GM18858 (cell line): ENCODE measurements at regions not wholly inside any gene's neighbourhood (a gene's known extent, or its start where the extent isn't known, plus 50 kb on each side); places are given as distances from the start of the nearest gene placed in this dataset.
"Not testable (repeated sequence)": the region's sequence is repeated elsewhere in the genome, so short reads cannot be mapped to it uniquely, and the experiment has no call there.

Experiments
- ATAC-seq: cut with Tn5 transposase; IDR thresholded peaks from one replicate; pipeline ENCODE4 v1.9.1; 2021; ENCODE audit not compliant: unreplicated experiment

GRCh38 chr9:117775591-117775990 is 71.4 kb downstream of the TLR4 start:
- no peak for ATAC-seq

GRCh38 chr9:117777823-117778222 is 73.6 kb downstream of the TLR4 start:
- peak; percentile 82 for ATAC-seq

GRCh38 chr9:117779760-117780159 is 75.6 kb downstream of the TLR4 start:
- ATAC-seq = no peak

GRCh38 chr9:117782931-117783788 is 79.0 kb downstream of the TLR4 start:
- peak; percentile 67 for ATAC-seq

GRCh38 chr9:117783828-117784227 is 79.6 kb downstream of the TLR4 start:
- ATAC-seq = peak; percentile 85

- ATAC-seq = no peak
Measured at GRCh38 chr9:117784996-117785395, 80.8 kb downstream of the TLR4 start.

- ATAC-seq = no peak
Measured at GRCh38 chr9:117787746-117788145, 83.5 kb downstream of the TLR4 start.

GRCh38 chr9:117795271-117795670 is 91.1 kb downstream of the TLR4 start:
- no peak for ATAC-seq

GRCh38 chr9:117796681-117797080 is 92.5 kb downstream of the TLR4 start:
- no peak for ATAC-seq

- no peak for ATAC-seq
Measured at GRCh38 chr9:117800389-117800788, 96.2 kb downstream of the TLR4 start.

- ATAC-seq = no peak
Measured at GRCh38 chr9:117809751-117810150, 105.5 kb downstream of the TLR4 start.

GRCh38 chr9:117815315-117815714 is 111.1 kb downstream of the TLR4 start:
- ATAC-seq = peak; percentile 78

GRCh38 chr9:117815948-117816347 is 111.7 kb downstream of the TLR4 start:
- no peak for ATAC-seq

- ATAC-seq = no peak
Measured at GRCh38 chr9:117821954-117822353, 117.8 kb downstream of the TLR4 start.

- no peak for ATAC-seq
Measured at GRCh38 chr9:117823576-117823975, 119.4 kb downstream of the TLR4 start.

- ATAC-seq = peak; percentile 98
Measured at GRCh38 chr9:117825609-117826347, 121.6 kb downstream of the TLR4 start.

- no peak for ATAC-seq
Measured at GRCh38 chr9:117826837-117827236, 122.6 kb downstream of the TLR4 start.

- ATAC-seq = no peak
Measured at GRCh38 chr9:117827456-117827855, 123.3 kb downstream of the TLR4 start.

GRCh38 chr9:117828466-117828865 is 124.3 kb downstream of the TLR4 start:
- ATAC-seq = no peak

GRCh38 chr9:117835798-117836197 is 131.6 kb downstream of the TLR4 start:
- peak; percentile 95 for ATAC-seq

GRCh38 chr9:117839862-117840261 is 135.7 kb downstream of the TLR4 start:
- no peak for ATAC-seq

GRCh38 chr9:117851836-117852461 is 147.7 kb downstream of the TLR4 start:
- ATAC-seq = not testable (repeated sequence)
